ENCODE measurements at regions not wholly inside any gene's neighbourhood (a gene's known extent, or its start where the extent isn't known, plus 50 kb on each side); places are given as distances from the start of the nearest gene placed in this dataset.
A peak's percentile ranks its signal among the peaks of the same experiment; 100 is the strongest.

- Histone ChIP-seq H3K27me3 (ENCODE audit: insufficient read depth, low read length, poor library complexity) (no peaks in the 10 kb centered on the region), H3K4me1 (ENCODE audit: insufficient read depth, low read length) (no peaks in the 10 kb centered on the region), H3K4me2 (ENCODE audit: insufficient read depth, low read length) (no peak overlapping the region), H3K27ac (ENCODE audit: low read length) (no peak overlapping the region), H3K9ac (ENCODE audit: low read depth, low read length) (no peak overlapping the region), H2AFZ (ENCODE audit: low read depth, low read length) (no peak overlapping the region), H4K20me1 (ENCODE audit: insufficient read depth, low read length) (no peaks in the 10 kb centered on the region), H3K36me3 (ENCODE audit: insufficient read depth, low read length) (no peaks in the 10 kb centered on the region), H3K9me3 (ENCODE audit: insufficient read depth, low read length, severe bottlenecking) (peaks cover 29% of the 10 kb centered on the region), H3K79me2 (ENCODE audit: insufficient read depth, low read length) (no peaks in the 10 kb centered on the region), H3K4me3 (ENCODE audit: low read depth in 1 of 2, low read length in 2 of 2) (no peak overlapping the region)
- ATAC-seq (ENCODE audit: insufficient read depth, low read depth) (no peak), DNase-seq (peak; percentile 7)
- TF ChIP-seq, protein P1, sequence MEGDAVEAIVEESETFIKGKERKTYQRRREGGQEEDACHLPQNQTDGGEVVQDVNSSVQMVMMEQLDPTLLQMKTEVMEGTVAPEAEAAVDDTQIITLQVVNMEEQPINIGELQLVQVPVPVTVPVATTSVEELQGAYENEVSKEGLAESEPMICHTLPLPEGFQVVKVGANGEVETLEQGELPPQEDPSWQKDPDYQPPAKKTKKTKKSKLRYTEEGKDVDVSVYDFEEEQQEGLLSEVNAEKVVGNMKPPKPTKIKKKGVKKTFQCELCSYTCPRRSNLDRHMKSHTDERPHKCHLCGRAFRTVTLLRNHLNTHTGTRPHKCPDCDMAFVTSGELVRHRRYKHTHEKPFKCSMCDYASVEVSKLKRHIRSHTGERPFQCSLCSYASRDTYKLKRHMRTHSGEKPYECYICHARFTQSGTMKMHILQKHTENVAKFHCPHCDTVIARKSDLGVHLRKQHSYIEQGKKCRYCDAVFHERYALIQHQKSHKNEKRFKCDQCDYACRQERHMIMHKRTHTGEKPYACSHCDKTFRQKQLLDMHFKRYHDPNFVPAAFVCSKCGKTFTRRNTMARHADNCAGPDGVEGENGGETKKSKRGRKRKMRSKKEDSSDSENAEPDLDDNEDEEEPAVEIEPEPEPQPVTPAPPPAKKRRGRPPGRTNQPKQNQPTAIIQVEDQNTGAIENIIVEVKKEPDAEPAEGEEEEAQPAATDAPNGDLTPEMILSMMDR (IDR thresholded peaks at IDR 0.05; ENCODE audit: borderline replicate concordance, extremely low read depth, low read length, poor library complexity, severe bottlenecking): no peak
- no peak for TF ChIP-seq EZH2 (IDR thresholded peaks at IDR 0.05; ENCODE audit: borderline replicate concordance, low read depth, low read length, severe bottlenecking)
Observed at GRCh38 chr11:71333473-71333872, 81.1 kb upstream of the SHANK2 start.

GRCh38 chr11:71332447-71332846, 80.1 kb upstream of the SHANK2 start:
- Histone ChIP-seq H3K9ac (ENCODE audit: low read depth, low read length) (no peak overlapping the region), H3K36me3 (ENCODE audit: insufficient read depth, low read length) (no peaks in the 10 kb centered on the region), H3K9me3 (ENCODE audit: insufficient read depth, low read length, severe bottlenecking) (peaks cover 29% of the 10 kb centered on the region), H3K27ac (ENCODE audit: low read length) (no peak overlapping the region), H2AFZ (ENCODE audit: low read depth, low read length) (no peak overlapping the region), H4K20me1 (ENCODE audit: insufficient read depth, low read length) (no peaks in the 10 kb centered on the region), H3K79me2 (ENCODE audit: insufficient read depth, low read length) (no peaks in the 10 kb centered on the region), H3K27me3 (ENCODE audit: insufficient read depth, low read length, poor library complexity) (no peaks in the 10 kb centered on the region), H3K4me2 (ENCODE audit: insufficient read depth, low read length) (no peak overlapping the region), H3K4me3 (ENCODE audit: low read depth in 1 of 2, low read length in 2 of 2) (no peak overlapping the region), H3K4me1 (ENCODE audit: insufficient read depth, low read length) (no peaks in the 10 kb centered on the region)
- TF ChIP-seq EZH2 (IDR thresholded peaks at IDR 0.05; ENCODE audit: borderline replicate concordance, low read depth, low read length, severe bottlenecking): no peak
- TF ChIP-seq, protein P1 (IDR thresholded peaks at IDR 0.05; ENCODE audit: borderline replicate concordance, extremely low read depth, low read length, poor library complexity, severe bottlenecking): no peak
- DNase-seq: no peak
- ATAC-seq (ENCODE audit: insufficient read depth, low read depth): no peak

DNA sequence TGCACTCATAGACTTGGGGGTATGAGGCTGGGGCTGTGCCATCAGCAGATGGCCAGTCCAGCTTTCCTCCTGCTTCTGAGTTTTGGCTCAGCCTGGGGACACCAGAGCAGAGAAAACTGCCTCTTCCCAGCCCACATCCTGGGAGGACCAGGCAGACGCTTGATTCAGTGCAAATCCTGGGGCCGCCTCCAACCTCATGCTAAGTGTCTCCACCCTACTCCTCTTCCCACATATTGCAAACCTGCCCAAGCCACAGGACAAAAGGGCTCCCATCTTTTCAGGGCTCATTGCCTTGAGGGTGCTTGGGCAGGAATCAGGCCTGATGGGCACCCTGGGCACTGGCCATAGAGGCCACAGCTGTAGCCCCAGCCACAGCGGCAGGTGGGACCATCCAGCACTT, 79.7 kb upstream of the SHANK2 start:
- H3K27me3 ChIP-seq (ENCODE audit: insufficient read depth, low read length, poor library complexity): no peaks in the 10 kb centered on the region
- no peak overlapping the region for H2AFZ ChIP-seq (ENCODE audit: low read depth, low read length)
- ATAC-seq (ENCODE audit: insufficient read depth, low read depth): no peak
- H3K4me1 ChIP-seq (ENCODE audit: insufficient read depth, low read length): no peaks in the 10 kb centered on the region
- H3K36me3 ChIP-seq (ENCODE audit: insufficient read depth, low read length): no peaks in the 10 kb centered on the region
- H3K4me3 ChIP-seq (ENCODE audit: low read depth in 1 of 2, low read length in 2 of 2): no peak overlapping the region
- peaks cover 29% of the 10 kb centered on the region for H3K9me3 ChIP-seq (ENCODE audit: insufficient read depth, low read length, severe bottlenecking)
- no peaks in the 10 kb centered on the region for H4K20me1 ChIP-seq (ENCODE audit: insufficient read depth, low read length)
- no peaks in the 10 kb centered on the region for H3K79me2 ChIP-seq (ENCODE audit: insufficient read depth, low read length)
- H3K27ac ChIP-seq (ENCODE audit: low read length): no peak overlapping the region
- no peak for TF ChIP-seq EZH2 (IDR thresholded peaks at IDR 0.05; ENCODE audit: borderline replicate concordance, low read depth, low read length, severe bottlenecking)
- TF ChIP-seq, protein P1 (IDR thresholded peaks at IDR 0.05; ENCODE audit: borderline replicate concordance, extremely low read depth, low read length, poor library complexity, severe bottlenecking): no peak
- no peak for DNase-seq
- H3K9ac ChIP-seq (ENCODE audit: low read depth, low read length): no peak overlapping the region
- no peak overlapping the region for H3K4me2 ChIP-seq (ENCODE audit: insufficient read depth, low read length)

- H3K4me2 ChIP-seq (ENCODE audit: insufficient read depth, low read length): no peak overlapping the region
- no peaks in the 10 kb centered on the region for H3K27me3 ChIP-seq (ENCODE audit: insufficient read depth, low read length, poor library complexity)
- H2AFZ ChIP-seq (ENCODE audit: low read depth, low read length): no peak overlapping the region
Observed at GRCh38 chr11:71331631-71332030, 79.3 kb upstream of the SHANK2 start.

More at GRCh38 chr11:71331631-71332030, 79.3 kb upstream of the SHANK2 start:
- DNase-seq: no peak
- H3K27ac ChIP-seq (ENCODE audit: low read length): no peak overlapping the region
- no peaks in the 10 kb centered on the region for H4K20me1 ChIP-seq (ENCODE audit: insufficient read depth, low read length)
- TF ChIP-seq, protein P1 (IDR thresholded peaks at IDR 0.05; ENCODE audit: borderline replicate concordance, extremely low read depth, low read length, poor library complexity, severe bottlenecking): no peak
- TF ChIP-seq EZH2 (IDR thresholded peaks at IDR 0.05; ENCODE audit: borderline replicate concordance, low read depth, low read length, severe bottlenecking): no peak
- no peaks in the 10 kb centered on the region for H3K79me2 ChIP-seq (ENCODE audit: insufficient read depth, low read length)
- no peak for ATAC-seq (ENCODE audit: insufficient read depth, low read depth)
- H3K9ac ChIP-seq (ENCODE audit: low read depth, low read length): no peak overlapping the region
- H3K9me3 ChIP-seq (ENCODE audit: insufficient read depth, low read length, severe bottlenecking): peaks cover 29% of the 10 kb centered on the region
- H3K4me1 ChIP-seq (ENCODE audit: insufficient read depth, low read length): no peaks in the 10 kb centered on the region
- no peaks in the 10 kb centered on the region for H3K36me3 ChIP-seq (ENCODE audit: insufficient read depth, low read length)
- H3K4me3 ChIP-seq (ENCODE audit: low read depth in 1 of 2, low read length in 2 of 2): no peak overlapping the region
